GM18517 (cell line): ENCODE measurements at regions not wholly inside any gene's neighbourhood (a gene's known extent, or its start where the extent isn't known, plus 50 kb on each side); places are given as distances from the start of the nearest gene placed in this dataset.
"Not testable (repeated sequence)": the region's sequence is repeated elsewhere in the genome, so short reads cannot be mapped to it uniquely, and the experiment has no call there.

Experiments
- ATAC-seq: cut with Tn5 transposase; IDR thresholded peaks from one replicate; pipeline ENCODE4 v1.9.1; 2021; ENCODE audit warnings: mild to moderate bottlenecking, moderate library complexity; ENCODE audit not compliant: unreplicated experiment

- no peak for ATAC-seq
Observed at GRCh38 chr12:86530996-86531655, 274.9 kb upstream of the MGAT4C start.

DNA sequence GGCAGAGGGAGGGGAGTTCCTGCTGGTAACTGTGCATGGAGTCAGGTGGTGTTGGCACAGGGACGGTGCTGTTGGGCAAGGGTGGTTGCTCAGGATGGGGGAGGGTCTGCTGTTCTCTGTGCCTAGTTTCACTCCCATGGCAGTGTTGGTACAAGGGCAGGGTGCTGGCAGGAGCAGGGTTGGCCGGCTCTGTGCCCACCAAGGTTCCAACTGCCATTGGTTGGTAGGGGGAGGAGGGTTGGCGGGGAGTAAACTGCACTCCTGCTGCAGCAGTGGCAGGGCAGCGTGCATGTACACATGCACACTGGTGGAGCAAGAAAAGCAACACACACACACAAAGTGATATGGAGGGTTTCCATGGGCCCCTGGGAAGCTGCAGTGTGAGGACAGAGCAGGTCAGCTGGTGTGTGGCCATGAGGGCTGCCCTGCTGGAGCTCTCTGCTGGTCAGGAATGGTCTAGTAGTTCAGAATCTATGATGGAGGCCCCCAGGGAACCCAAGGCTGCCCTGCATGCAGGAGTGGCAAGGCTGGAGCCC lies 269.9 kb upstream of the MGAT4C start:
- ATAC-seq, result no peak

DNA sequence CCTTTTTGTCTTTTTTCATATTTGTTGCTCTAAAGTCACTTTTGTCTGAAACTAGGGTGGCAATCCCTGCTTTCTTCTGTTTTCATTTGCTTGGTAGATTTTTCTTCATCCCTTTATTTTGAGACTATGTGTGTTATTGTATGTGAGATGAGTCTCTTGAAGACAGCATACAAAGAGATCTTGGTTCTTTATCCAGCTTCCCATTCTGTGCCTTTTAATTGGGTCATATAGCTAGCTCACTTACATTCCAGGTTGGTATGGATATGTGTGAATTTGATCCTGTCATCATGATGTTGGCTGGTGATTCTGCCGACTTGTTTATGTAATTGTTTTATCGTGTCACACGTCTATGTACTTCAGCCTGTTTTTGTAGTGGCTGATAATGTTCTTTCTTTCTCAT lies 267.7 kb upstream of the MGAT4C start:
- ATAC-seq, result no peak

DNA sequence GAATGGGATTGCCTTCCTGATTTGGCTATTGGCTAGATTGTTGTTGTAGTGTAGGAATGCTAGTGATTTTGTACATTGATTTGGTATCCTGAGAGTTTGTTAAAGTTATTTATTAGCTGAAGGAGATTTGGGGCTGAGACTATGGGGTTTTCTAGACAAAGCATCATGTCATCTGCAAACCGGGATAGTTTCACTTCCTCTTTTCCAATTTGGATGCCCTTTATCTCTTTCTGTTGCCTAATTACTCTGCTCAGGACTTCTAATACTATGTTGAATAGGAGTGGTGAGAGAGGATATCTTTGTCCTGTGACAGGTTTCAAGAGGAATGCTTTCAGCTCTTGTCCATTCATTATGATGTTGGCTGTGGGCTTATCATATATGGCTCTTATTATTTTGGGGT lies 265.7 kb upstream of the MGAT4C start:
- ATAC-seq, result no peak

DNA sequence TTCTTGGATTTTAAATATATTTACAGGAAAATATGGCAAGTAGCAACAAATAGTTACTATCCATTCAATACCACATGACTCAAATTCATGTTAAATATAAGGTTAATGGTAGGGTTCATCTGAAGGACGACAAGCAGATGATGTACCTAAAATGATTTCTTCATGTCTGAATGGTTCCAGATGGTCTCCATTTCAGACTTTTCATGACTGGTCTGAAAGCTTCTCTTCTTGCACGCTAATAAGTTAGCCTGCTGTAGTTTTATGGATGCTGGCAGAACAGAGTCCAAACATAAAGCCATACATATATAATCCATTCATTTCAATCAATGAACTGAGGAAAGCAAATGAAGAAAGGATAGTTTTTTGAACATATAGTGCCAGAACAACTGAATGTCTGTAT lies 257.0 kb upstream of the MGAT4C start:
- no peak for ATAC-seq

DNA sequence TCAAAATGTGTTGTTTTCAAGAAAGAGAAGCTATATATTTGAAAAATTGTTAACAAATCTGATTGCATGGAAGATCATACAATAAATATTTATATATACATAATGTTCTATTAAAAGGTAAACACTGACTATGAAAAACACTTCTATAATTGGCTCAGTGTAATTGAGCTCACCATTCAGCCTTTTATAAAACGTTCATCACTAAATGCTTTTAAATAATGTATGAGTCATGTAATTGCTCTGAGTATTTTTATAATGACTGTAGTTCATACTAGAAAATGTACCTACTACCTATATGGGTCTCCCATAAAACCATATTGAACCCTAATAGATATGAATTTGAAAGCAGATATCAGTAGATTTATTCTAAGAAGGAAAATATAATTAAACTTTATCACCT lies 240.4 kb upstream of the MGAT4C start:
- ATAC-seq, result no peak

DNA sequence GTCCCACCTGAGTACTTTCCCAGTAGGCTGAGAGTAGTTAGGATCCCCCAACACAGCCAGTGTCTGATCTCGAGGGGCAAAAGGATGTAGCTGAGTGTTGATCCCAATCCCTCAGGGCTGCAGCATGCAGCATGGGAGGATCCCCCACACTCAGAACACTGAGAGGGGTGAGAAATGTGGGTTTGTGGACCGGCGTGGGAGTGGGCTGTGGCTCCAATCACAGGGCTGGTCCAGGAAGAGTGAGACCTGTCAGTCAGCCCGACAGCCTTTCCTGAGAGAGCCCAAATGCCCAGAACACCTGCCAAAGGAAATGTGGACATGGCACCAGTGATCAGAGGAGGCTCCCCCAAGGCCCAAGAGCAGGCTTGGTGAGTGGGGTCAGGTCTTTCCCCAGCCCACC lies 228.3 kb upstream of the MGAT4C start:
- ATAC-seq, result no peak

GRCh38 chr12:86473231-86473630 lies 217.0 kb upstream of the MGAT4C start:
- no peak for ATAC-seq

GRCh38 chr12:86456776-86457175 lies 200.6 kb upstream of the MGAT4C start:
- no peak for ATAC-seq

- no peak for ATAC-seq
Observed at GRCh38 chr12:86456241-86456640, 200.1 kb upstream of the MGAT4C start.

- ATAC-seq, result no peak
Observed at GRCh38 chr12:86445356-86445755, 189.2 kb upstream of the MGAT4C start.

DNA sequence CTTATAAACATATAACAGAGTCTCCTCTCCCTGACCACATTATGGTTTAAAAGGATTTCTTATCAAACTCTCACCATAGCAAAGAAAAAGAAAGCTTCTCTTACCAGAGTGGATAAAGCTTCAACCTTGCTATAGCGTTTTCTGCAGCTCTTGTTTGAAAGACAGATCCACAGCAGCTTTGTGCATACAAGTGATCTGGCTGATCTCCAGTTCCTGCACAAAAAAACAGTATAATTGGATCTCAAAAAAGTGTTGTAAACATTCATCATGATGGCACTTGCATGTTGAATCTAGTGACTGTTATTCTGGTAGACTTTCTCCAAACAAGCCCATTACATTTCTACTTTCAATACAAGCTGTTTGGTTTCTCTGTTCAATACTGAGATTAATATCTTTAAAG lies 178.9 kb upstream of the MGAT4C start:
- ATAC-seq, result no peak

- ATAC-seq, result no peak
Observed at GRCh38 chr12:86429824-86430223, 173.6 kb upstream of the MGAT4C start.

- no peak for ATAC-seq
Observed at GRCh38 chr12:86421333-86421732, 165.1 kb upstream of the MGAT4C start.

DNA sequence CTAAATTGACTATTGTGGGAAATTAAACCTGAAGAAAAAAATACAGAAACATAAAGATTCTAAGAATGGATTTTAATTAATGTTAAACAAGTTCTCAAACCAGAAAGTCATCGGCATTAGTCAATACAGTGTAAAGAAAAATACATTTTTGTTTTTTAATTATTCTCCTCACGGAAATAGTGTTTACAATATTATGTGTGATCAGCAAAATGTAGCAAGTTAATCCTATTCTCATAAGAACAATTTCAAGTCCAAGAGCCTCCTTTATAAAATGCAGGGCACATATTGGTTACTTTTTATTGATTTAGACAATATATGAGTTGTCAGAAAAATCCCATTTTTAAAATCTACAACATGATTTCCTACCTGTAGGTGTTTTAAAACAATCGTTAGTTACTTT lies 158.0 kb upstream of the MGAT4C start:
- ATAC-seq, result no peak

GRCh38 chr12:86411710-86412109 lies 155.5 kb upstream of the MGAT4C start:
- no peak for ATAC-seq

GRCh38 chr12:86407620-86408208 lies 151.5 kb upstream of the MGAT4C start:
- ATAC-seq, result no peak

DNA sequence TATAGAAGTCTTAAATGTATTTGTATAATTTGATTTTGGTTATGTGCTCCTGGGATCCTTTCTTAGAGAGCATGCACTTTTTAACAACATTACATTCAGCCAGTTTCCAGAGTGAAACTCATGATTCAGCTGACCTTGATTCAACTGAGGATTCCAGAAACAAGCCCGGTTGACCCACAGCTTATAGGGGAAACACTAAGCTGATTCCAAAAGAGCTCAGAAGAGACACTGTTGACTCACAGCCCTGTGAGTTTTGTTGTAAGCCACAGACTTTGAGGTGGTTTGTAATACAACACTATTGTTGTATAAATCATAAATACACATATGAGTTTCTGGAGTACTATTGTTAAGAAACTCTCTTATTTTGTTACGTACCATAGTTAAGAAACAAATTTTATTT lies 133.8 kb upstream of the MGAT4C start:
- no peak for ATAC-seq

GRCh38 chr12:86387591-86388145 lies 131.5 kb upstream of the MGAT4C start:
- no peak for ATAC-seq

GRCh38 chr12:86383759-86384158 lies 127.6 kb upstream of the MGAT4C start:
- ATAC-seq, result not testable (repeated sequence)

DNA sequence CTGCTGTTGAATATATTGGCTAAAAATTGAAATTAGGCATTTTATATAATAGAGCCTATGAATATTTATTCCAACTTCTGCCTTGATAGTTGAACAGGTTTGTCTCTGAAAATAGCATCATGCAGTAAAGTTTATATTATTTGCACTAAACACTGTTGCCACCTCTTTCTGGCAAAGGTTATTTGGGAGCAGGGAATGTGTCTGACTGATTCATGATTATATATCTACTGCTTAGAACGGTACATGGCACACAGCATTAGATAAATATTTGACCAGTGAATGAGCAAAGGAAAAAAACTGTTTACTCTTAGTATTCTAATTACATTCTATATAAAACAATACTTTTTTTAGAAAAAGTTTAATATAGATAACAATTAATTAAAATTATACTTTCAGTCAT lies 123.1 kb upstream of the MGAT4C start:
- ATAC-seq, result no peak

DNA sequence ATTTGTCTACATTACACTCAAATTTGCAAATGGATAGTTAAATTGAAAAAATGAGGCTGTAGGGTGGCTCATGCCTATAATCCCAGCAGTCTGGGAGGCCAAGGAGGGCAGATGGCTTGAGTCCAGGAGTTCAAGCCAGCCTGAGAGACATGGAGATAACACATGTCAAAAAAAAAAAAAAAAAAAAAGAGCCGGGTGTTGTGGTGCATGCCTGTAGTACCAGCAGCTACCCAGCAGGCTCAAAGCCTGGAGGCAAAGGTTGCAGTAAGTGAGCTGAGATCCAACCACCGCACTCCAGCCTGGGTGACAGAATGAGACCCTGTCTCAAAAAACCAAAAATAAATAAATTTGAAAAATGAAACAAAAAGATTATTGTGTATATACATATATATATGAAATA lies 119.9 kb upstream of the MGAT4C start:
- no peak for ATAC-seq
